RCC 7860 (cell line): ENCODE measurements at regions not wholly inside any gene's neighbourhood (a gene's known extent, or its start where the extent isn't known, plus 50 kb on each side); places are given as distances from the start of the nearest gene placed in this dataset.
A peak's percentile ranks its signal among the peaks of the same experiment; 100 is the strongest.

ENCODE experiments used
- DNase-seq: peaks from one replicate; pipeline ENCODE4 v3.0.0-alpha.2; 2015; ENCODE audit warnings: low spot score
- FAIRE-seq: peaks from 2 replicates; lab custom pipeline; 2012; peaks lifted over from hg19 to GRCh38; lab: Jason Lieb, UNC

- no peak for FAIRE-seq
- DNase-seq, result no peak
These were observed 608.4 kb downstream of the TSN start for GRCh38 chr2:122363885-122364284.

DNA sequence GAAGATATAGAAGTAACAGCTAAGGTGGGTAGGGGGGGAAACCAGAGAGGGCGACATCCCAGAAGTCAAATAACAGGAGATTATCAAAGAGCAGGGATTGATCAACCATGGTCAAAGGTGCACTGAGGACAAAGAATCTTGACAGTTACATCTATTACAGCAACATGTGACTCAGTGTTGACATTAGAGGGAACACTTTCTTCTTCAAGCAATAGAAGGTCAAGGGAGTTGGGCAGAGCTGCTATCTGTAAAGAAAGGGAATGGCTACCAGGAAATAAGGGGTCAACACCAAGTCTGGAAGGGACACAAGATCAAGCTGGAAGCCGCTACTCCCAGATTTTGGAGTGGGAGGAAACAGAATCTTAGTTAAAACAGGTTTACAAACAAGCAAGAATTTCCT, 611.0 kb downstream of the TSN start:
- DNase-seq (no peak), FAIRE-seq (no peak)

DNA sequence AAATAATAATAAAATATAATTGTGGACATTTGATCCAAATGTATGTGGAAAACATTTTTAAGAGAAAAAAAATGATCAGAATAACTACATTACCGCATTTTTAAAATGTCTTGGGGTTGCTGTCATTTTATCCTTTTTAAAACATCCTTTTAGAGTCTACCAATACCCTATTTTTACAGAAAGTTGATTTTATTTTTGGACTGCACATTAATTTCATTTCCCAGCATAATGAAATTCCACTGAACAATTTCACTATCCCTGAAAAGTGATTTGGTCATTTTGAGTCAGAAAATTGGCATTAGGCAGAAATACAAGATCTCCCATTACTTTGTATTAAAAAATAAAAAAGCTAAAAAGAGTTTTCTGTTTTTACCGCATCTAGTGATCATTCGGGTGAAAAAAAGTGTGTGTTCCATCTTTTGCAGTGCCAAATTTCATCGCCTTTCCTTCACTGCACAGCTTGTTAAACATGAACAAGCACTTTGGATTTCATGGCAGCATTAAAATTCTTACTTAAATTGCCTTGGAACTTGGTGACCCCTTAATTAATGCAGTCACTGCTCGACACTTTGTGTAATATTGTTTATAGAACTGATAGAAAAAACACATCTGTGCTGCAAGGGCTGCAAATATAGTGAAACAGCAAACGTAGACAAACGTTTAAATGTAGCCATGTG, 611.7 kb downstream of the TSN start:
- no peak for DNase-seq
- FAIRE-seq, result no peak

GRCh38 chr2:122367646-122368010, 612.2 kb downstream of the TSN start:
- FAIRE-seq (no peak), DNase-seq (no peak)

- DNase-seq (no peak), FAIRE-seq (no peak)
These were observed 613.3 kb downstream of the TSN start for GRCh38 chr2:122368576-122369243.

DNA sequence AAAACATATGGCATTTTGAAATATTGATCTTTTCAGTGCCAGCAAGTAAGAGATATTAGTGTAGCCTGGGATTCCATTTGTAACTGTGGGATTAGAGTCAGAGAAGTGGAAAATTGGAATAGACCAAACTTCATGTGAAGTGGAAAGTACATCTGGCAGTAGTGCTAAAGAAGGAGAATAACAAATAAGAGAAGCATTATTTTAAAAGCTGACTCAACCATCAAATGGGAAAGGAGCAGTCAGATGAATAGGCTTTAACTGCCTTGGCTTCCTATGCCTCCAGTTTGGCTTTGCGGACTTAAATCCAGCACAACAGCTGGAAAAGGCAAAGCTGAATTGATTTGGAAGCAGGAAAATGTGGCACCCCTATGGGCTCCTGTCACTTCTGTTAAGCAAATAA, 623.1 kb downstream of the TSN start:
- no peak for FAIRE-seq
- DNase-seq, result no peak

DNA sequence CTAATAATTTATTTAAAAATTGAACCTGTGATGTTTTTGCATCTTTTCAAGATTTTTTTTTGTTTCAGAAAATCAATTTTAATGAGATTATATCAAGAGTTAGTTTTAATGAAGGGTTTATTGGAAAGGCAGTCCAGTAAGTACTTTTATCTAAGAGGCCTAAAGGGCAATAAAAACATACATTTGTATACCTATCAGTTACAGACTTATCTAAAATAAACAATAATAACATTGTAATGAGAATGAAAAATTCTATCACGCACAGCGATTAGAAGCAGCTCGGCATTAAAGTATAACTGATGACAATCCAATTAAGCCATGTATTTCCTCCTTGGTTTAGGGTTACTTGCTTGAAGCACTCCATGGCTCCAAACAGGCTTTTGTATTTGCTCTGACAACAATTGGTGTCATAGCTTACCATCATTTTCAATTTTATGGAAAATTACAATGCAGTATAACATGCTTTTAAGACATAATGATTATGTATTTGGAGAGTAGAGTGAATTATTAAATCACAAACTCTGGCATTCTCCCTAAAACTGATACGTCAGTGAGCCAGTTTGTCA, 629.4 kb downstream of the TSN start:
- DNase-seq (no peak), FAIRE-seq (no peak)

DNA sequence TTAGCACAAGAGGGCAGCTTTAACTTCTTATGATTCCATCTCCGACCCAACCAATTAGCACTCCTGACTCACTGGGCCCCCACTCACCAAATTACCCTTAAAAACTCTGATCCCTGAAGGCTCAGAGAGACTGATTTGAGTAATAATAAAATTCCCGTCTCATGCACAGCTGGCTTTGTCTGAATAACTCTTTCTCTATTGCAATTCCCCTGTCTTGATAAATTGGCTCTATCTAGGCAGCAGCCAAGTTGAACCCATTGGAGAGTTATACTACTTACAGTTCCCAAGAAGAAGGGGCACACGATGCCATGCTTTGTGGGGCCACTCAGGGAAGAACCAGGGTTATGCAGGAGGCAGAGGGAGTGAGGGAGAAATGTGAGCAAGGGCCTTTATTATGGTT, 632.8 kb downstream of the TSN start:
- DNase-seq (no peak), FAIRE-seq (no peak)

- FAIRE-seq (no peak), DNase-seq (no peak)
These were observed 634.2 kb downstream of the TSN start for GRCh38 chr2:122389694-122390093.

DNA sequence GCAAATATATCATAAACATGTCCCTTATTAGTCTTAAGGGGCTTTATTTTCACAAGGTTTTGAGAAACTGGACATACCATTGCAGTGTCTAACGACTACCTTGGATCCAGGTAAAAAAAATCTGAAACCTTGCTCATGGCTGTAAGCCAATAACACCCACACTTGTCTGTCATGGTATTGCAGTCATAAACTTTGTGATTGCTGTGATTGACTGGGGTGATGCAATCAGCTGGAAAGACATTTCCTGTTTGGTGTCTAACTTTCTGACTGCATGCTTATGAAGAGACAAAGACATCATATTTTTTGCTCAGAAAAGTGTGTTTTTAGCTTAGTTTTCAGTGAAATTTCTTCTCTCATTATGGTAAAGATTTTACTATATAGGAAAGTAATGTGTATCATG, 635.0 kb downstream of the TSN start:
- DNase-seq (no peak), FAIRE-seq (no peak)

DNA sequence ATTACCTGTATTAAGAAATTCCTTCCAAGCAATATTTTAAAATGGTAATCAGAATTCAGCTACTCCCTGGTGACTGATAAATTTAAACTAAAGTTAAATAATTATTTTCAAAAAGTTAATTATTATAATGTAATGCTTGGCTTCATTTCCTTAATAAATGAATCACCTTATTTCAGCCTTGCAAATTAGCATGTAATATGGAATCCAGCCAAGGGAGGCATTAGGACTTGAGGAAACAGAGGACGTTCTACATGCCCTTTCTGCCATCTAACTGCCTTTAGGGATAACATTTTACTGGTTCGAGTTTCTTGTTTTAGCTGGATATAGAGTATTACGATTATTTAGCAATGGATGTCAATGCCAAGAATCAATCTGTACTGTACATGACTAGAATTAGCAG, 636.3 kb downstream of the TSN start:
- DNase-seq (no peak), FAIRE-seq (no peak)

DNA sequence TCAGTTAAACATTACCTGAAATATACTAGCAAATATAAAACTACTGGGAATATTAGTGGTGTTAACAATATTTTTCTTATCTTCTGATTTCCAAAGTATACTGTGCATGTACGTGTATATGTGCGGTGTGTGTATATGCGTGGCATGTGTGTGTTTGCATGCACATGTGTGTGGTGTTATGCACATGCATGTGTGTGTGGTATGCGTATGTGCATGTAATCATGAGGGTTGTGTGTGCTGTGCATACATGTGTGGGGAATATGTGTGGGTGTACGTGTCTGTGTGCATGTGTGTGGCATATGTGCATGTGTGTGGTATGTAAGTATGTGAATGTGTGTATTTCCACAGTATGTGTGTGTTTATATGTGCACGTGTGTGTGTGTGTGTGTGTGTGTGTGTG, 640.2 kb downstream of the TSN start:
- no peak for DNase-seq

GRCh38 chr2:122411231-122411630, 655.8 kb downstream of the TSN start:
- DNase-seq (no peak), FAIRE-seq (no peak)

More for the DNA sequence above, 640.2 kb downstream of the TSN start:
- no peak for FAIRE-seq

DNA sequence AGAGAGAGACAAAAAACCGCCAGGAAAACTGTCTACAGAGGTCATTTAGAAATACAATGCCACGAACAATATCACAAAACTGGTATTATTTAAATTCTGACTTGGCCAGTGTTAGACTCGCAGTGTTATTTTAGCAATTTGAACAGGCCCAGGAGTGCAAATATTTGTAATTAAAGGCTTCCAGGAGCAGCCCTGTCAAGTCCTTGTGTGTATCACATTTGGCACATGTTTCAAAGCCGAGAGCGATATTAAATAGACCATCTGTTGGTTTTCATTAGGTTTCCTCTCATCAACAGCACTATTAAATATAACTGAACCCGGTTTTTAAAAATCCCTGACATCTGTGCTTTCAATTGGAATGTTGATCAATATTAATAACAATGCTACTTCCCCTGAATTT, 656.9 kb downstream of the TSN start:
- DNase-seq (no peak), FAIRE-seq (no peak)

DNA sequence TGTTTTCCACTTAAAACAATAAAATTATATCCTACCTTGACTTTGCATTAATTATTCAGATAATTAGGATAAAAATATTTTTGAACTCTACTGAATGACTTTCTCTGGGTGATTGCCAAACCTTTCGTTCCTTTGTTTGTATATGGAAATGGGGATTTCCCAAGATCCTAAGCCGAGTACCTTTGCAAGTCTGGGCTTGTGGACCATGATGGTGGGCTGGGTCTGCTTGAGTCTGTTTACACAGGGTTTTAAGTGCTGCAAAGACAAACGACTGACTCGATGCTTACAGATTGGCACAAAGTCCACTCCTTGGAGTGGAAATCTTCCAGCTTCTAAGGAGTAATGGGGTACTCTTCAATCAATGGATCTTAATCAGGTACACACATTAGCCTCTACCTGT, 659.5 kb downstream of the TSN start:
- no peak for FAIRE-seq

GRCh38 chr2:122417114-122417513, 661.7 kb downstream of the TSN start:
- no peak for DNase-seq
- no peak for FAIRE-seq

More for the DNA sequence above, 659.5 kb downstream of the TSN start:
- DNase-seq, result no peak

DNA sequence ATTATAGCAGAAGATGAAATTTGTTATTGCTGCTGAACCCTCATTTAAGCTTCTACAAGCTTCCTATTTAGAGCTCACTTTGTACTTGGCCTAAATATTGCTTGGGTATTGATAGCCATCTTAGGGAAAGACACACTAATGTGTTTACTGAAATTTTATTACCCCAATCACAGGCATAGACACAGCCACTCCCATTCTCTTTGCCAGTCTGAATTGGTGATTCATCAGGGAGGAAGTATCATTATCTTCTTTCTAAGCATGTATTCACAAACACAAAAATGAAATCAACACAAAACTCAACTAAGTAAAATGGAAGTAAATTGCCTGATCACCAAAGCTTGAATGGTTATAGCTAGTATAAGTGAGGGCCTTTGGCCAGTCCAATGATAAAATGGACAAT, 666.3 kb downstream of the TSN start:
- FAIRE-seq, result no peak
- no peak for DNase-seq

DNA sequence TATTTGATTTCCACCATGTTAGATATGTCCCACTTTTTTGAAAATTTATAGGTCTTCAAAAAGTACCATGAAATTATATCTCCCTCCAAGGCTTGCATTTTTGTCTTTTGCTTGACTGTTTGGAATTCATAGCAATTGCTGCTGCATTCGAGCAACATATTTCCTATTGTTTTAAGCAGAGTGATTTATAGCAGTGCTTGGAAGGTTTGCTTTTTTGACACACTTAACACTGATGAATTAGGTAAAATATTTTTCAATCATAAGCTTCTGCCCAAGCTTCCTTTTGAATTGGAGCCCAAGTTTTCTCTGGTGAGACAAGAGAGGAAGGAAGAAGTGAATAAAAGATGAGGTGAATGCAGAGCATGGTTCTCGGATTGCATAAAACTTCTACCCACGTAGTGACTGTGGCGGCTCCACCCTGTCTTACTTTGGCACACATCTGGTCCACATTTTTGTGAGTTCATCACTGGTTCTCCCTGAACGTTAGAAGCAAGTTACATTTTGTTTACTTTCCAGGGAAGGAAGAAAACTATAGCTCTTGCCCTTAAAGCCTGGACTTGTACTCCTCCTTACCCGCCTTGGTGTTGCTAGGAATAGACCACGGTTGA, 667.0 kb downstream of the TSN start:
- FAIRE-seq, result no peak
- DNase-seq, result no peak

- FAIRE-seq (no peak), DNase-seq (no peak)
These were observed 668.5 kb downstream of the TSN start for GRCh38 chr2:122423934-122424333.

GRCh38 chr2:122433123-122433754, 677.8 kb downstream of the TSN start:
- DNase-seq, result no peak
- FAIRE-seq, result peak; percentile 31

- no peak for FAIRE-seq
- DNase-seq, result no peak
These were observed 689.6 kb downstream of the TSN start for GRCh38 chr2:122445003-122445402.

DNA sequence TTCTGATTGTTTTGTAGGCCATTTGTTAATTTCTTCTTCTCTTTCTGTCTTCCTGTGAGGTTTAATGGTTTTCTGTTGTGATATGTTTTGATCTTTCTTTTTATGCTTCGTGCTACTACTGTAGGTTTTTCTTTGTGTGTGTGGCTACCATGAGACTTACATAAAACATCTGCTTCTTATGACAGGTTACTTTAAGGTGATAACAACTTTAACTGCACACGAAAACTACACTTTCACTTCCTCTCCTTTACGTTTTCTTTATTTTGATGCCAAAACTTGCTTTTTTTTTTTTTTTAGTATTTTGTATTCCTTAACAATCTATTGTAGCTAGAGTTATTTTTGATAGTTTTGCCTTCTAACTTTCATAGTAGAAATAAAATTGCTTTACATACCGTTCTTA, 691.3 kb downstream of the TSN start:
- DNase-seq, result no peak
- FAIRE-seq, result no peak
